Heart right ventricle (tissue), 16 donors: ENCODE measurements at regions not wholly inside any gene's neighbourhood (a gene's known extent, or its start where the extent isn't known, plus 50 kb on each side); places are given as distances from the start of the nearest gene placed in this dataset.

ENCODE experiments used
- ATAC-seq, 8 donors: fragments of 200-7000 bp; cut with Tn5 transposase; one replicate each; pipeline ENCODE4 v1.9.1; 2020; ENCODE audit warnings: mild to moderate bottlenecking in 8 of 8, moderate library complexity in 8 of 8, moderate number of reproducible peaks in 1 of 8
- DNase-seq, 2 donors: peaks; one replicate each; pipeline ENCODE4 v3.0.0-alpha.2; 2020
- H3K27ac ChIP-seq, 10 donors: fragments of 200-600 bp; sonication (generic) in 2 of 10; one replicate each; pipeline versions ENCODE4 v1.5.0 to v1.8.0; 2020 to 2022; ENCODE audit warnings: mild to moderate bottlenecking in 3 of 10
- H3K27me3 ChIP-seq, 7 donors: fragments of 200-600 bp; one replicate each; pipeline ENCODE4 v1.8.0; 2021 to 2022; ENCODE audit warnings: mild to moderate bottlenecking in 2 of 7
- H3K36me3 ChIP-seq, 9 donors: fragments of 200-600 bp; sonication (generic) in 1 of 9; one replicate each; pipeline versions ENCODE4 v1.5.0 to v1.8.0; 2020 to 2022; ENCODE audit warnings: mild to moderate bottlenecking in 2 of 9
- H3K4me1 ChIP-seq, 9 donors: fragments of 200-600 bp; sonication (generic) in 1 of 9; one replicate each; pipeline versions ENCODE4 v1.5.0 to v1.8.0; 2020 to 2022; ENCODE audit warnings: mild to moderate bottlenecking in 4 of 9
- H3K4me3 ChIP-seq, 10 donors: fragments of 200-600 bp; sonication (generic) in 2 of 10; one replicate each; pipeline versions ENCODE4 v1.5.0 to v1.8.0; 2020 to 2022; ENCODE audit warnings: mild to moderate bottlenecking in 7 of 10, moderate library complexity in 2 of 10
- H3K9me3 ChIP-seq, 11 donors: fragments of 200-600 bp in 10 of 11; sonication (generic) in 2 of 11; one replicate each; pipeline versions ENCODE4 v1.5.0 to v1.8.0; 2013 to 2022; ENCODE audit warnings: mild to moderate bottlenecking in 2 of 11, control low read depth in 1 of 11, moderate library complexity in 1 of 11
- CTCF ChIP-seq, 9 donors: fragments of 200-600 bp; sonication (generic) in 2 of 9; IDR thresholded peaks; one replicate each; pipeline versions ENCODE4 v1.5.0 to v1.8.0; 2021 to 2022; ENCODE audit warnings: antibody characterized with exemption in 9 of 9, mild to moderate bottlenecking in 5 of 9, moderate library complexity in 1 of 9
- WGBS, 2 donors: extraction: QIAGEN DNeasy Blood & Tissue Kit; methylation state at CpG; one replicate each; pipeline ENCODE4 v1.1.7; 2013; ENCODE audit warnings: inconsistent platforms in 1 of 2; 5-methylcytosine and 5-hydroxymethylcytosine counted together
- intact Hi-C, 10 donors: fragments of 100-400 bp; cut with DNase I; formaldehyde crosslinking; loops; one replicate each; pipeline versions ENCODE4 v1.11.1 to v1.14.2; 2022
- donor health status: Arrhythmogenic right ventricular cardiomyopathy.
- donor health status: ischemic (EF 13 %, LVEDD 7.1; RV severe dilation, severe dysfunction).
- donor health status: healthy with polysubstance abuse.
- donor health status: DM: no; HTN: yes; CAD: no.
- donor health status: DM: no; HTN: no; CAD: no.
- donor health status: ischemic (EF 25% LVEDD 6.9; RV normal size, moderate dysfunction).
- donor health status: ischemic (EF 25% LVEDD 5.7; RV mildly dilated, moderate dysfunction).
- donor health status: healthy.
- donor health status: DM: yes; HTN: yes; CAD: no.
- donor health status: Ischemic cardiomyopathy.
- donor health status: ischemic (EF 35%, LVEDD 5.7; RV mildly dilated, moderate dysfunction).
- donor health status: nonischemic (EF 11% LVEDD 7.7; RV severe dilation, severe dysfunction).
- donor health status: DM: yes; HTN: yes; CAD: no.
- donor health status: PGD.
- donor health status: ischemic (EF 29% LVEDD 5.4; RV normal size, mild dysfunction).
- donor health status: nonischemic (EF 23%, LVEDD 6.1; RV moderate dilation, normal function).

DNA sequence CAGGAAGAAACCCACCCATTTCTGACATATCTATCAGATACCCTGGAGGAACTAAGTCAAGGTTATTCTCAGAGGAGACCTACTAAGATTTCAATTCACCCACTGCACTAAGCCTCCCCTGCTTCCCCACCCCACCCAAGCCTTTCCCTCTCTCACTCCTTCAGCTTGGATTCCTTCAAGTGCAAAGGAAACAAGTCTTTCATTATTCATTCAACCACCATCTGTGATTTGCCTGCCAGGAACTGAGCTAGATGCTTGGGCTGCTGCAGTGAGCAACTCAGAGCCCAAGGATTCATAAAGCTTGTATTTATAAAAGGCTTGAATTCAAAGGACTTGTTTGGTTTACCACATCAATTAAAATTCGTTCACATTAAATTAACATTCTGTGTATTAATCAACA, 161.3 kb downstream of the GXYLT1 start:
- no peak overlapping the region for H3K27ac ChIP-seq
- 55 to 56% methylated on average over 1 of the region's 1 CpG for WGBS, 2 donors
- H3K4me3 ChIP-seq = no peak overlapping the region
- no peaks in the 10 kb centered on the region for H3K36me3 ChIP-seq
- no peaks in the 10 kb centered on the region for H3K4me1 ChIP-seq
- peaks cover 0 to 4% (median 0%) of the 10 kb centered on the region in 11 donors for H3K9me3 ChIP-seq
- ATAC-seq (no peak), DNase-seq (no peak)
- intact Hi-C loops = no loop called here
- no peak for TF ChIP-seq CTCF (IDR thresholded peaks at IDR 0.05)
- peaks cover 0 to 3% (median 0%) of the 10 kb centered on the region in 7 donors for H3K27me3 ChIP-seq

DNA sequence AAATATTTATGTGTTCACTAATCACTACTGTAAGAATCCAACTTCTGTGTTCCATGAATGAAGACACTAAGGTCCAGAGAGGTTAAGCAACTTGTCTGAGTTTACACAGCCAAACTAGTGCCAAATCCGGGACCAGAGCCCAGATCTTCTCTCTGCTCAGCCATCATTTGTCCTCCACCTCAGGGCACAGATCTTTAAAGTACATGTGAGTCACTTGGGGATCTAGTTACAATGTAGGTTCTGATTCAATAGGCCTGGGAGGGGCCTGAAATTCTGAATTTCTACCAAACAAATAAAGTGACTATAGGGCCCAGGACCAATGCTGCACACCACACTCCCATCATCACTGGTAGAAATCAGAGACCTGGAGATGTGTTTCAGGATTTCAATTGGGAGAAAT, 162.9 kb downstream of the GXYLT1 start:
- Histone ChIP-seq H3K27ac (no peak overlapping the region), H3K4me1 (no peaks in the 10 kb centered on the region), H3K4me3 (no peak overlapping the region), H3K9me3 (no peaks in the 10 kb centered on the region), H3K27me3 (peaks cover 0 to 3% (median 0%) of the 10 kb centered on the region in 7 donors), H3K36me3 (no peaks in the 10 kb centered on the region)
- no peak for ATAC-seq
- TF ChIP-seq CTCF (IDR thresholded peaks at IDR 0.05) = no peak
- intact Hi-C loops = no loop called here
- no peak for DNase-seq
- 83 to 86% methylated on average over 1 of the region's 1 CpG for whole genome bisulfite sequencing, 2 donors

DNA sequence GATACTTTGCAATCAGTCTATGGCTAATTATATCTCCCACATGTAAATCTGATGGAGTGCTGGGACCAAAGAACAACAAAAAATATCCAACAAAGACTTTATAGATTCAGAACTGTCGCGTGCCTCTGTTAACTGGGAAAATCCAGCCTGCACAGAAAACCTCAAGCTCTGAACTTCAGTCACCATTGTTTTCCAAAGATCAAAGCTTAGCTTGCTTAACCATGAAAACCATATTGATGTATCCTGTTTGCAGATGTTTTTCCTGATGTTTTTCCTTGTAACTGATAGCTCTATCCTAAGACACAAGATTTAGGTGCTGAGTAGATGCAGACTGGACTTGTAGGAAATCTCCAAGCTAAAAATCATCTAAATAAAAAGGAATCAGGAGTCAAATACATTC, 163.7 kb downstream of the GXYLT1 start:
- intact Hi-C loops = no loop called here
- H3K4me1 ChIP-seq = no peaks in the 10 kb centered on the region
- no peaks in the 10 kb centered on the region for H3K36me3 ChIP-seq
- peaks cover 0 to 3% (median 0%) of the 10 kb centered on the region in 7 donors for H3K27me3 ChIP-seq
- DNase-seq (no peak), ATAC-seq (no peak)
- TF ChIP-seq CTCF (IDR thresholded peaks at IDR 0.05) = no peak
- H3K27ac ChIP-seq = no peak overlapping the region
- 88 to 95% methylated on average over 2 of the region's 2 CpGs for WGBS, 2 donors
- no peaks in the 10 kb centered on the region for H3K9me3 ChIP-seq
- H3K4me3 ChIP-seq = no peak overlapping the region

- no peaks in the 10 kb centered on the region for H3K9me3 ChIP-seq
- TF ChIP-seq CTCF (IDR thresholded peaks at IDR 0.05) = no peak
- H3K36me3 ChIP-seq = no peaks in the 10 kb centered on the region
- no peak for DNase-seq
- H3K27ac ChIP-seq = no peak overlapping the region
- no peaks in the 10 kb centered on the region for H3K4me1 ChIP-seq
- ATAC-seq = no peak
- no peak overlapping the region for H3K4me3 ChIP-seq
- WGBS, 2 donors = 53 to 65% methylated on average over 1 of the region's 1 CpG
- intact Hi-C loops = no loop called here
- H3K27me3 ChIP-seq = peaks cover 0 to 3% (median 0%) of the 10 kb centered on the region in 7 donors
Measured at GRCh38 chr12:41980390-41980789, 164.3 kb downstream of the GXYLT1 start.
